HEK293T (cell line): ENCODE measurements at regions not wholly inside any gene's neighbourhood (a gene's known extent, or its start where the extent isn't known, plus 50 kb on each side); places are given as distances from the start of the nearest gene placed in this dataset.

ENCODE experiments used
- CTCF ChIA-PET: fragments of 350-600 bp; formaldehyde crosslinking; extraction: SDS; loops from one replicate; lab custom pipeline; 2021; ENCODE audit warnings: antibody characterized with exemption, inconsistent platforms; lab: Yijun Ruan, JAX
- POLR2A ChIA-PET: fragments of 350-600 bp; formaldehyde crosslinking; extraction: SDS; loops from one replicate; lab custom pipeline; 2020; ENCODE audit warnings: antibody characterized with exemption, inconsistent platforms; lab: Yijun Ruan, JAX
- DNase-seq: peaks from one replicate; pipeline ENCODE4 v3.0.0; 2012; ENCODE audit warnings: mixed read lengths; ENCODE audit errors: extremely low spot score
- ARNT ChIP-seq: fragments of 450-650 bp; IDR thresholded peaks from 2 replicates; pipeline ENCODE4 v1.6.1; 2017; ENCODE audit warnings: mild to moderate bottlenecking
- BHLHE40 ChIP-seq: fragments of 450-650 bp; IDR thresholded peaks from 2 replicates; pipeline ENCODE4 v1.6.1; 2016; ENCODE audit warnings: mild to moderate bottlenecking, moderate library complexity, borderline replicate concordance
- CTBP1 ChIP-seq: fragments of 450-650 bp; IDR thresholded peaks from 2 replicates; pipeline ENCODE4 v1.6.1; 2016; ENCODE audit warnings: borderline replicate concordance
- ELF4 ChIP-seq: fragments of 450-650 bp; IDR thresholded peaks from 2 replicates; pipeline ENCODE4 v1.6.1; 2017; ENCODE audit warnings: antibody characterized with exemption
- FOXA1 ChIP-seq: fragments of 450-650 bp; IDR thresholded peaks from 2 replicates; pipeline ENCODE4 v1.6.1; 2016; ENCODE audit warnings: mild to moderate bottlenecking
- FOXK2 ChIP-seq: fragments of 450-650 bp; IDR thresholded peaks from 2 replicates; pipeline ENCODE4 v1.6.1; 2016; ENCODE audit warnings: mild to moderate bottlenecking
- FOXM1 ChIP-seq: fragments of 450-650 bp; IDR thresholded peaks from 2 replicates; pipeline ENCODE4 v1.6.1; 2017; ENCODE audit warnings: mild to moderate bottlenecking, borderline replicate concordance
- HDGF ChIP-seq: fragments of 450-650 bp; IDR thresholded peaks from 2 replicates; pipeline ENCODE4 v1.6.1; 2017; ENCODE audit warnings: antibody characterized with exemption, borderline replicate concordance
- L3MBTL2 ChIP-seq: fragments of 450-650 bp; conservative IDR thresholded peaks from 2 replicates; pipeline ENCODE4 v1.6.1; 2016; ENCODE audit warnings: mild to moderate bottlenecking
- LEF1 ChIP-seq: fragments of 450-650 bp; IDR thresholded peaks from 2 replicates; pipeline ENCODE4 v1.6.1; 2017; ENCODE audit warnings: mild to moderate bottlenecking, borderline replicate concordance
- NFRKB ChIP-seq: fragments of 450-650 bp; IDR thresholded peaks from 2 replicates; pipeline ENCODE4 v1.6.1; 2016; ENCODE audit warnings: mild to moderate bottlenecking, moderate library complexity
- SP1 ChIP-seq: fragments of 450-650 bp; IDR thresholded peaks from 2 replicates; pipeline ENCODE4 v1.6.1; 2017
- SUZ12 ChIP-seq: fragments of 450-650 bp; IDR thresholded peaks from 2 replicates; pipeline ENCODE4 v1.6.1; 2016; ENCODE audit warnings: mild to moderate bottlenecking
- TARDBP ChIP-seq: fragments of 450-650 bp; IDR thresholded peaks from 2 replicates; pipeline ENCODE4 v1.6.1; 2016
- ZNF384 ChIP-seq: fragments of 450-650 bp; IDR thresholded peaks from 2 replicates; pipeline ENCODE4 v1.6.1; 2016
- TF ChIP-seq, protein P1 (sequence below): fragments of 450-650 bp; IDR thresholded peaks from 2 replicates; pipeline ENCODE4 v1.6.1; 2016

DNA sequence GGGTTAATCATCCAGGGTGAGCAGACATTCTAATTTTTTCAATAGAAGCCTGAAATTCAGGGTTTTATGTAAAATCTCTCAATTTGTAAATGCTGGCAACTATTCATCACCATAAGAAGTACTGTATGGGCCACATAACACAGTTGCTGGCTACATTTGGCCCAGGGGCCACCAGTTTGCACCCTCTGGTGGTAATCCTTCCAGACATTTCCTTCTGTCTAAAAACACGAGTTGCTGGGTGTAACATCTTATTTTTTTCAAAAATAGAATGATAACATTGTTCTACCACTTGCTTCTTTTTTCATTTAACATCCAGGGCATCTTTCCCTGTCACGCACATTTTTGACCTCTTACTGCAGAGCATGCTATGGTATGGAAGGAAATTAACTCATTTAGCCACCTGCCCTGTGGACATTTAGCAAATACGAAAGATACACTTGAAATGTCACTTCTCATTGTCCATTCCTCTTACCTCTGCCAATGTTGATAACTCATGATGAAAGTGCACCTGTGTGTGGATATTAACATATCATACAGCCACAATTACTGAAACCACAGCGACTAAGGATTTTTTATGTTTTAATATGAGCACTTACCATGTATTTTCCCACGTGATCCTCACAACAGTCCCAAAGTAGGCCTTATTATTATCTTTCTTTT is 117.5 kb upstream of the ARHGEF3 start:
- CTCF ChIA-PET, result no interaction called here

DNA sequence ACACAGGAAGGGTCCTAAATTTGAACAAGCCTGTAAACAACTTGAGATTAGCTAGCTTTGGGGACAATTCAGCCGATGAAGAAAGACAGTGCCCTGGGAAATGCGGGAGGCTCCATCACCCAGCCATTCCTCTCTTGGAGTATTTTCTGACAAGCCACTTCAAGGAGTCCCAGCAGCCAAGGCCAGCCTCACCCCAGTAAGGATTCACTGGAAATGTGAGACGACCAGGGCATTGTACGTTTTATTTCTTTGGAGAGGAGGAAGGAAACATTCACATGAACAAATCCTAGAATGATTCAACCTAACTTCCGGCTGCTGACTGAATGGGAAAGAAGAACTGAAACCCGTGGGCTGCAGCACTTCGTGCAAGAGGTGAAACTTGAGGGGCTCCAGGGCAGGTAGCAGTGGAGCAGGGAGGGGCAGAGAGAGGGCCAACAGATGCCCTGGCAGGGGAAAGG is 116.4 kb upstream of the ARHGEF3 start:
- no peak for TF ChIP-seq BHLHE40
- TF ChIP-seq FOXM1, result no peak
- TF ChIP-seq, protein P1, sequence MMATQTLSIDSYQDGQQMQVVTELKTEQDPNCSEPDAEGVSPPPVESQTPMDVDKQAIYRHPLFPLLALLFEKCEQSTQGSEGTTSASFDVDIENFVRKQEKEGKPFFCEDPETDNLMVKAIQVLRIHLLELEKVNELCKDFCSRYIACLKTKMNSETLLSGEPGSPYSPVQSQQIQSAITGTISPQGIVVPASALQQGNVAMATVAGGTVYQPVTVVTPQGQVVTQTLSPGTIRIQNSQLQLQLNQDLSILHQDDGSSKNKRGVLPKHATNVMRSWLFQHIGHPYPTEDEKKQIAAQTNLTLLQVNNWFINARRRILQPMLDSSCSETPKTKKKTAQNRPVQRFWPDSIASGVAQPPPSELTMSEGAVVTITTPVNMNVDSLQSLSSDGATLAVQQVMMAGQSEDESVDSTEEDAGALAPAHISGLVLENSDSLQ, result no peak
- TF ChIP-seq ARNT, result no peak
- no peak for TF ChIP-seq SUZ12
- TF ChIP-seq TARDBP, result no peak
- TF ChIP-seq ELF4, result no peak
- no peak for TF ChIP-seq FOXK2
- no peak for TF ChIP-seq LEF1
- TF ChIP-seq L3MBTL2, result no peak
- no peak for TF ChIP-seq SP1
- TF ChIP-seq NFRKB, result no peak
- no peak for TF ChIP-seq FOXA1
- TF ChIP-seq HDGF, result no peak
- ChIA-PET POLR2A (no interaction called here), CTCF (no interaction called here)
- DNase-seq, result no peak

More for the DNA sequence above, 117.5 kb upstream of the ARHGEF3 start:
- no peak for DNase-seq
- POLR2A ChIA-PET, result no interaction called here
- TF ChIP-seq ARNT (no peak), NFRKB (no peak), TARDBP (no peak), ZNF384 (no peak), BHLHE40 (no peak), SP1 (no peak), CTBP1 (no peak)

DNA sequence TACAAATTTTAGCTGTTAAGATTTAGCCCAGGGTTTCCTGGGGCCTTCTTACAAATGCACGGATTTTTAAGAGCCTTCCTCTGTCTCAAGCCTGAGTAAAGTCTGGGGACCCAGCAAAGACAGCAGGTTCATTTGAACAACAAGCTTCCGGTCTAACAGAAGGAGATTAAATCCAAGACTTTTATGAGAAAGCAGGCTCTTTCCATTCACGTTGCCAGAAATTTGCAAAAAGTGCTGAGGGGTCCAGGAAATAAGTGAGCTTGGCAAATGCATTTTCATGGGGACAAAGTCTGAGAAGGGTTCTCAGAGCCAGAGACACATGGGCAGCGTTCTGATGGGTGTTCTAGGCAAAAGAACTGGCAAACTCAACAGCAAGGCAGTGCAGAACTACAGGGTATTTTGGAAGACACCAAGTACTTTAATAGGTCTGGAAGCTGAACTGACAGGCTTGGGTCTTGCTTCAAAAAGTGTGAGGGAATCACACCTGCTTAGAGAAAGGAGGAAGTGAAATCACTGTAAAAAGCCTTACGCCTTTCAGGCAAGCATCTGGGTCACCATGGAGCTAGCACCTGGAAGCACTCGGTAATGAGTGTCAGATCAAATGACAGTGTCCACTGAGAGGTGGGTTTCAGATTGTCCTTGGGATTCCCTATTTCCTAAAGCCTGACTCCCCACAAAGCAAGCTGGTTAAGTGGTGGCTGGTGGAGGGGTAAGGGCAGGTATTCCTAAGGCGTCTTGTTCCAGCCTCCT is 115.8 kb upstream of the ARHGEF3 start:
- ChIA-PET CTCF (no interaction called here), POLR2A (no interaction called here)
- TF ChIP-seq LEF1 (no peak), SUZ12 (no peak), HDGF (no peak), ELF4 (no peak), NFRKB (no peak), L3MBTL2 (no peak), TARDBP (no peak), CTBP1 (no peak), FOXK2 (no peak)
- DNase-seq, result no peak

DNA sequence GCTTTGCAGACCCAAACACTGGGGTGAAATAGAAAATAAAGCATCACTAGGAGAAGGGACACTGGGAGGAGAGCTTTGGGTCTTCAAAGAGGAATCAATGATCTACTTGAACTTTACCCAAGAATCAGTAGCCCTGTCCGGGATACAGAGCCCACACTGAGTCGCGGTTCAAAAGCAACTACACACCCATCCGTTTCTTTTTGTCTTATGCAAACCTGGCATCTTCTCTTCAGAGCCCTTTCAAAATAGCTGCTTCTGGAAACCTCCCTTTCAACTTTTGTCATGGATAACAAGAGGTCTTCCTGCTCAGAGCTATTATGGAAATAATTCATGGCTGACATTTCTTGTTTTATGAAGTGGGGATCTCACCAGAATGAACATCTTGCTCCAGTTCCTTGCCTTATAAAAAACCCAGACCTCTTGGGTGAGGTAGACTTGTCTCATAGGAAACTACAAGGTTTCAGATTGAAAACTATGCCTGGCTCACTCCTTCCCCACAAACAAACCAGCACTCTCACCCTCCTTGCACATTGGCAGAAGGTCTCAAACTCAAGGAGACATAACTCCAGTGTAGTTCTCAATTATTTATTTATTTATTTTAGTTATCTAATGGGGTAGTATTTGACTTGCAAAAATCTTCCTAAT is 115.1 kb upstream of the ARHGEF3 start:
- no peak for DNase-seq
- TF ChIP-seq L3MBTL2, result no peak
- no peak for TF ChIP-seq FOXM1
- TF ChIP-seq LEF1, result no peak
- TF ChIP-seq ARNT, result no peak
- TF ChIP-seq NFRKB, result no peak
- TF ChIP-seq CTBP1, result no peak
- no peak for TF ChIP-seq SUZ12
- TF ChIP-seq, protein P1, result no peak
- no peak for TF ChIP-seq FOXA1
- TF ChIP-seq HDGF, result no peak
- no peak for TF ChIP-seq ELF4
- no peak for TF ChIP-seq SP1
- TF ChIP-seq ZNF384, result no peak
- ChIA-PET POLR2A (no interaction called here), CTCF (no interaction called here)

DNA sequence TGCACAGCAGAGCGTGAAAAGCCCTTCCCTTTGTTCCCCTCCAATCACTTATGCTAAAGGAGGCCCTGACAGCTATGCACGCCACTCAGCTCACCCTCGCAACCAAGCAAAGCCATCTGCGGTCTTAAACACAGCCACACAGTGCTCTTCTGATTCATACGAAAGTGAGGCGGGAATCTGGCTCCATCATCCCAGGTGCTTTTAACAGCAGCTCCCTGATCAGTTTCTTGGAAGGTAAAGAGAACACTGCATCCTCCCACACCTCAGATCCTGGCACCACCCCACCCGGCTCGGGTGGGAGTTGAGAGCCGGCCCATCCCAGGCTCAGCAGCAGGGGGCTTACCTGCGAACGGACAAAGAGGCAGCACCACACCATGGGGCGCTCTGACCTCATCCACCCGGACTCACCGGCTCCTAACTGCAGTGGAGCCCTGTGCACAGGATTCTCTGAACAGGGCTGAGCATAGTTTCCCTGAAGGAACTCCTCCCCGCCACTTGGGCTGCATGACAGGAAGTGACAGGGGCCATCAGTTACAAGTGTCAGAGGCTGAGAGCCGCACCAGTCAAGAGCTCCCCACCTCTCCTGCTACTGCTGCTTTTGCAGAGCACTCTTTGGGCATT is 114.3 kb upstream of the ARHGEF3 start:
- TF ChIP-seq HDGF, result no peak
- no peak for TF ChIP-seq LEF1
- no peak for TF ChIP-seq FOXM1
- TF ChIP-seq ZNF384, result no peak
- no peak for TF ChIP-seq TARDBP
- TF ChIP-seq NFRKB, result no peak
- no peak for TF ChIP-seq BHLHE40
- TF ChIP-seq ELF4, result no peak
- TF ChIP-seq FOXA1, result no peak
- TF ChIP-seq FOXK2, result no peak
- no peak for TF ChIP-seq SUZ12
- TF ChIP-seq ARNT, result no peak
- no peak for TF ChIP-seq CTBP1
- no peak for TF ChIP-seq L3MBTL2
- TF ChIP-seq, protein P1, result no peak
- ChIA-PET POLR2A (no interaction called here), CTCF (no interaction called here)
- no peak for DNase-seq
